HG02852 (cell line): ENCODE measurements at regions not wholly inside any gene's neighbourhood (a gene's known extent, or its start where the extent isn't known, plus 50 kb on each side); places are given as distances from the start of the nearest gene placed in this dataset.

Experiments
- ATAC-seq: cut with Tn5 transposase; IDR thresholded peaks from one replicate; pipeline ENCODE4 v1.9.1; 2021; ENCODE audit warnings: mild to moderate bottlenecking, moderate library complexity; ENCODE audit not compliant: unreplicated experiment

DNA sequence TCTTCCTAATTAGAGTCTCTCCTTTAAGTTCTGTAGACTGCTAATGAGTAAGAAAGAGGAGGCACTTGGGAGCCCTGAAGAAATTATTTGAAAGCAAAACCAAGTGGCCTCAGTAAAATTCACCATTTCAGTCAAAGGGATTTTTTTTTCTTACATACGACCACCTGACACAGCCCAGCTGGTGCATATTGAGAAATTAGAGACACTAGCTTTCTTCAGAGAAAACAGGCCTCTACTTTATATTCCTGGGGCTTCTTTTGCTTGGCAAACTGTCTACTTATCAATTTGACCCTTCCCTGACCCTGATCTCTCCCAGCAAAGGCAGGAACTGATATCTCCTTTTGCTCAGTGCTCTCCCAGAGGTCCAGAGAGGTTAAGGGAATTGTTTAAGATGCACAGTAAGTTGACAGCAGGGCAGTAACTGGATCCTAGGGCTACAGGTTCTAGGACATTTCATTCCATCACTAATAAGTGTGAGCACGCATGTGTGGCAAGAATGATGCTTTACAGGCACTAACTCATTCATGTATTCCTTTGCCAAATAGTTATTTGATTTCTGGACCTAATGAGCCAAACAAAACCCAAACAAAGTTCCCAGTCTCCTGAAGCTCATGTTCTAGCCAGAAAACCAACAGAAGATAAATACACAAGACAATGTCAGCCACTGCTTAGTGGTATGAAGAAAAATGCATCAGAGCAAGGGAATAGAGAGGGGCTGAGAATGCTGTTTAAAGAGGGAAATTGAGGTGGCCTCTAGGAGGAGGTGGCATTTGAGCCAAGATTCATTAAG lies 467.6 kb downstream of the SOX6 start:
- no peak for ATAC-seq

DNA sequence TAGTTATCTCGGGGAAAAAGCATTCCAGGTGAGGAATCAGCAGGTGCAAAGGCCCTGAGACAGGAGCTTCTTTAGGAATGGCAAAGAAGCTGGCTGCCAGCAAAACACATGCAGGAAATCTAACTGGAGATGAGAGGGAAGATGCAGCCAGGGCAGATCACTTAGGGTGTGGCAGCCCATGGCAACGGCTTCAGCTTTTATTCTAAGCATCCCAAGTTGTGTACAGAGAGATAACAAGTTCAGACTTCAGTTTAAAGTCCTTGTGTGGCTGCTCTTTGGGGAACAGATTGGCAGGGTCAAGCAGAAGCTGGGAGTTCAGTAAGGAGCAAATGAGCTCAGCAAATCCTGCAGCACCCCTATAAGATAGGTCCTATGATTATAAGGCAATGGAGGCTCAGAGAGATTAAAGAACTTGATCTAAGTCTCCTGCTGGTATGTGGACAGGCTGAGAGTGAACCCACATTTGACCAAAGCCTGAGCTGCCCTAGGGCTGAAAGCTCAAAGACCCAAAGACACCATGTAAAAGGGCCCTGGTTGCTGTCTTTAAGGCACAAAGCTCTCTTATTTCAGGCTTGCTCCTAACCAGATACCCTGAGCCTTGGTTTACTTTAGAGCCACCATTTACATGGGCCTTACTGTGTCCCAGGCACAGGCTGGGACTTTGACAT lies 466.8 kb downstream of the SOX6 start:
- no peak for ATAC-seq

GRCh38 chr11:15890031-15890713 lies 466.2 kb downstream of the SOX6 start:
- ATAC-seq, result no peak

- ATAC-seq, result no peak
Observed at GRCh38 chr11:15893080-15893492, 463.3 kb downstream of the SOX6 start.

DNA sequence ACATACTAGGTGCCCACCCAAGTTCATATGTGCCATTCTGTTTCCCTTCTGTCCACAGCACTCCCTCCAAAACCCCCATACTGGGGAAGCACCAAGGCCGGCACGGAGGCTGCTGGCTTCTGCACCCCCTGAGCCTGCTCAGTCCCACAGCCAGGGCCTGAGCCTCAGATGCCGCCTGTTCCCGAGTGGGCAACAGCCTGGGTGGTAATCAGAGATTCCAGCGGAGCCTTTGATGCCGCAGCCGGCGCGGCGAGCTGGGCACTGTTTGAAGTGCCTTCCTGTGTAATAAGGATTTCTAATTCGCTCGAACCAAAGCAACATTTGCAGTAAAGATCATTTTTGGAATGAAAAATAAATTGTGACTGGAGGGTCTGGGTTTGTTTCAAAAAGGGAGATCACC lies 460.3 kb downstream of the SOX6 start:
- ATAC-seq, result no peak

- no peak for ATAC-seq
Observed at GRCh38 chr11:15896530-15896929, 459.8 kb downstream of the SOX6 start.

- no peak for ATAC-seq
Observed at GRCh38 chr11:15897211-15897960, 459.0 kb downstream of the SOX6 start.

DNA sequence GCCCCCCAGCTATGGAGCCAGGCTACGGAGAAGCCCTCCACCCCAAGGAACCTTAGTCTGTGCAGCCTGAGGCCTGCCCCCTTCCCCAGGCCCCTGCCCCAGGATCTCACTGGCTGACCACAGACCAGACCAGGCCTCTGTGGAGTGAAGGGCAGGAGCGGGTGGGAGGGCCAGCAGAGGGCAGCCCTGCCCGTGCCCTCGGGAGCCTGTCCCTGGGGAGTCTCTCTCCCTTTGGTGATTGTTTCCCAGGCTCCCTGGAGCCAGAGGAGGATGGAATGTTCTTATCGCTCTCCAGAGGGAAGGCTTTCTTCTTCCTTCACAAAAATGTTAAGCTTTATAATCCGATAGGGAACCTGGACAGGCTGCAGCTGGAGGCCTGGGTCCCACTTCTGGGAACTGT lies 455.3 kb downstream of the SOX6 start:
- no peak for ATAC-seq

- no peak for ATAC-seq
Observed at GRCh38 chr11:15901790-15902189, 454.6 kb downstream of the SOX6 start.

GRCh38 chr11:15903246-15903645 lies 453.1 kb downstream of the SOX6 start:
- no peak for ATAC-seq

DNA sequence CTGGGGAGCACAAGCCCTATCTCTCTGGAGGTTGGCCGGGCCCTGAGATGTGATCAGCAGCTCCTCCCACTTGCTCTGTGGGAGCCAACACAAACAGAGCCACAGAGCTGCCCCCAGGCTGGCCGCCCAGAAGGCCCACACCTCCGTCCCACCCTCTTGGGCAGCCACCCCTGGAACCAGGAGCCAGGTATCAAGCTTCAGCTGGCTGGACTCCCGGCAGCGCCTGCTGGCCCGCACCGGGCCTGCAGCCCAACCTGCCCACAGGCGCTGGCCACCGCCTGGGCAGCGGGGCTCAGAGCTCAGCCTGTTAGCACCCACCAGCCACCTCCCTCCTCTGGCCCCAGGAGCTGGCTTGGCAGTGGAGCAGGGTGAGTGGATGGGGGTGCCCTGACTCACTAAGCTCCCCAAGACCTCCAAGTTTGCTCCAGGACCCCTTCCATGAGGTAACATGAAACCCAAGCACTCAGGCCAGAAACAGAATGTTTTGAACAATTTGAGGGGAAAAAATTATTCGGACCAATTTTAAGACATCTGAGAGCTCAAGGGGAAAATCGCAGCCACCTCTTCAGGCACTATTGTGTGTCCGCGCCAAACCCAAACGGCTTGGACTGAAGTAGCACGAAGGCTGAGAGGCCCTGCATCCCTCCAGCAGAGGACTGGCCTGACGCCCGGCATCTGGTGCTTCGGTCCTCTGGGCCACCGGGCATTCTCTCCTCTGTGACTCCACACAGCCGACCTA lies 450.8 kb downstream of the SOX6 start:
- no peak for ATAC-seq

- no peak for ATAC-seq
Observed at GRCh38 chr11:15906481-15907035, 449.8 kb downstream of the SOX6 start.

GRCh38 chr11:15907806-15908205 lies 448.5 kb downstream of the SOX6 start:
- ATAC-seq, result no peak

GRCh38 chr11:15909937-15910598 lies 446.3 kb downstream of the SOX6 start:
- ATAC-seq, result no peak

- no peak for ATAC-seq
Observed at GRCh38 chr11:15910761-15911160, 445.6 kb downstream of the SOX6 start.

DNA sequence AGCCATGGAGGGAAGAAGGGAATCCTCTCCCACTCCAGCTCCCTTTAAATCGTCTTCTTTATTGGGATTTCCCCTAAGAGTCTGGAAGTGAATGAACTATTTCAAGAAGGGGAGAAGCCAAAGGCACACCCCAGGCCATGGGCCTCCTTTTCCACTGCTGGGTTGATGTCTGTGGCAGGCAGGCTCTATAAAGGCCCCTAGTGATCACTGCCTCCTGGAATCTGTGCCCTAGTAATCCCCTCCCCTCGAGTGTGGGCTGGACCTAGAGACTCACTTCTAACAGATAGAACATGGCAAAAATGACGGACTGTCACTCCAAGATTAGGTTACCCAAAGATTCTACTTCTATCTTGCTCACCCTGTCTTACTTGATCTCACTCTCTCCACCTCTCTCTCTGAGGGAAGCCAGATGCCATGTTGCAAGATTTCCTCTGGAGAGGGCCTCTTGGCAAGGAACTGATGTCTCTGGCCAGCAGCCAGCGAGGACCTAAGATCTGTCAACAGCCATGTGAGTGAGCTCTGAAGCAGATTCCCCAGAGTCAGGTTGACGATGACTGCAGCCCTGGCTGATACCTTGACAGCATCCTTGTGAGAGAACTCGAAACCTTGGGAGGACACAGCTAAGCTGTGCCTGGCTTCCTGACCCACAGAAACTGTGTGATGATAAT lies 444.8 kb downstream of the SOX6 start:
- no peak for ATAC-seq

DNA sequence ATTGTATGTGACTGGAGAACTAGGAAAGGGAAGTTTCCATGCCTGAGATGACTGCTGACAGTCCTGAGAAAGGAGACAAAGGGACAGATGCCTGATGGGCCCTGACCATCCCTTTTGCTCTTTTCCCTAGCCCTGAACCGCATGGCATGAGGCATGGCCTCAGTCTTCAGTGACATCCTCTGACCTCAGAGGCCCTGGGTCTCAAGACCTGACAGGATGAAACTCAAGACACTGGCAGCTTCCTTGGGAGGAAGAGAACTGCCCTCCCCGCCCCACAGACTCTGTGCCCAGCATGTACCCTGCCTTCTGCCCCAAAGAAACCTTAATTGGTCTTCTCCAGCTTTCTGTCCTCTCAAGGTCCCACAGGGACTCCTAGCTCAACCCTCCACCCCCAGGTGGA lies 444.1 kb downstream of the SOX6 start:
- ATAC-seq, result no peak

DNA sequence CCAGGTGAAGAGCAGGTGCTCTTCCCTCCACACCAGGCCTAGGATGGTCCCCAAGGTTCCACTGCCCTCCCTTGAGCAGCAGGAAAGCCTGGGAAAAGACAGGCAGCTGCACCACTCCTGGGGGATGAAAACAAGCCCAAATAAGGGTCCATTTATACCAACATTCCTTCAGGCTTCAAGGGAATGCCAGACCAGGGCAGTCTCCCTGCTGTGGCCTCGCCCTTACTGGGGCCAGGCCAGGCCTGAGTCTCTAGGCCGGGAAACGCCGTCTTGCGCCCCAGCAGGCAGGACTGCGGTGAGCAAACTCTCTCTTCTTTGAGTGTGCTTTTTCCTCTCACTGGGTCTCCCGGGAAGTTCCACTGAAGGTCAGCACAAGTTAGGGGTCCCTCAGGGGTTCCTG lies 443.5 kb downstream of the SOX6 start:
- ATAC-seq, result no peak

DNA sequence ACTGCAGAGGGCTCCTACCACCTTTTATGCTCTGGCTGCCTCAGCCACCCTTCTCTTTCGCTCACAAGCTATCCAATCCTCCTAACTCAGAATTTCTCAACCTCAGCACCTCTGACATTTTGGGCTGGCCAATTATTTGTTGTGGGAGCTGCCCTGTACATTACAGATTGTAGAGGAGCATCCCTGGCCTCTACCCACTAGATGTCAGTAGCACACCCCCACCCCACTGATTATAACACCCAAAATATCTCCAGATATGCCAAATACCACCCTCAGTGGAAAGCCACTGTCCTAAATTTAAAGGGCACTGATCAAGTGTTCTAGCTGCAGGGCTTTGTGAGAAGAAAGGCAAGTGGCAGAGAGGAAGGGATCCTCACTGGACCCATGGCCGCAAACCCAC lies 443.1 kb downstream of the SOX6 start:
- no peak for ATAC-seq
